Thyroid gland (tissue), 4 donors: ENCODE measurements at regions not wholly inside any gene's neighbourhood (a gene's known extent, or its start where the extent isn't known, plus 50 kb on each side); places are given as distances from the start of the nearest gene placed in this dataset.

Experiments used
- CTCF ChIP-seq, 6 experiments: fragments of 200-600 bp in 3 of 6; fragments of 450-650 bp in 3 of 6; sonication (generic) in 3 of 6; IDR thresholded peaks; one replicate each; pipeline ENCODE4 v1.5.1; 2016 to 2019; ENCODE audit warnings: antibody characterized with exemption in 6 of 6, mild to moderate bottlenecking in 2 of 6, inconsistent platforms in 1 of 6, moderate library complexity in 1 of 6
- POLR2A ChIP-seq, 2 donors: fragments of 450-650 bp; IDR thresholded peaks; one replicate each; pipeline ENCODE4 v1.6.1; 2017; ENCODE audit warnings: antibody characterized with exemption in 2 of 2, mild to moderate bottlenecking in 2 of 2, moderate library complexity in 1 of 2

- TF ChIP-seq CTCF (IDR thresholded peaks at IDR 0.05) (no peak), POLR2A (IDR thresholded peaks at IDR 0.05) (no peak)
These were observed 862.0 kb upstream of the NEGR1 start for GRCh38 chr1:73144311-73144710.
